Suprapubic skin (tissue), 3 donors: ENCODE measurements at regions not wholly inside any gene's neighbourhood (a gene's known extent, or its start where the extent isn't known, plus 50 kb on each side); places are given as distances from the start of the nearest gene placed in this dataset.

Experiments
- POLR2A ChIP-seq, 2 donors: fragments of 450-650 bp; IDR thresholded peaks; one replicate each; pipeline ENCODE4 v1.6.1; 2017; ENCODE audit warnings: antibody characterized with exemption in 2 of 2, mild to moderate bottlenecking in 2 of 2, moderate library complexity in 2 of 2
- TF ChIP-seq, protein P1 (sequence below), 2 donors: fragments of 200-600 bp in 1 of 2; fragments of 450-650 bp in 1 of 2; sonication (generic) in 1 of 2; IDR thresholded peaks; one replicate each; pipeline ENCODE4 v1.5.1; 2016 to 2019; ENCODE audit warnings: antibody characterized with exemption in 2 of 2, mild to moderate bottlenecking in 1 of 2, moderate library complexity in 1 of 2

GRCh38 chr10:21217107-21217506 lies 308.4 kb downstream of the SKIDA1 start:
- TF ChIP-seq, protein P1, sequence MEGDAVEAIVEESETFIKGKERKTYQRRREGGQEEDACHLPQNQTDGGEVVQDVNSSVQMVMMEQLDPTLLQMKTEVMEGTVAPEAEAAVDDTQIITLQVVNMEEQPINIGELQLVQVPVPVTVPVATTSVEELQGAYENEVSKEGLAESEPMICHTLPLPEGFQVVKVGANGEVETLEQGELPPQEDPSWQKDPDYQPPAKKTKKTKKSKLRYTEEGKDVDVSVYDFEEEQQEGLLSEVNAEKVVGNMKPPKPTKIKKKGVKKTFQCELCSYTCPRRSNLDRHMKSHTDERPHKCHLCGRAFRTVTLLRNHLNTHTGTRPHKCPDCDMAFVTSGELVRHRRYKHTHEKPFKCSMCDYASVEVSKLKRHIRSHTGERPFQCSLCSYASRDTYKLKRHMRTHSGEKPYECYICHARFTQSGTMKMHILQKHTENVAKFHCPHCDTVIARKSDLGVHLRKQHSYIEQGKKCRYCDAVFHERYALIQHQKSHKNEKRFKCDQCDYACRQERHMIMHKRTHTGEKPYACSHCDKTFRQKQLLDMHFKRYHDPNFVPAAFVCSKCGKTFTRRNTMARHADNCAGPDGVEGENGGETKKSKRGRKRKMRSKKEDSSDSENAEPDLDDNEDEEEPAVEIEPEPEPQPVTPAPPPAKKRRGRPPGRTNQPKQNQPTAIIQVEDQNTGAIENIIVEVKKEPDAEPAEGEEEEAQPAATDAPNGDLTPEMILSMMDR (IDR thresholded peaks at IDR 0.05), result no peak
- no peak for TF ChIP-seq POLR2A (IDR thresholded peaks at IDR 0.05)
